Activated CD4-positive, alpha-beta memory T cell treated with anti-CD3 and anti-CD28 coated beads for 36 hours (primary cell): ENCODE measurements at regions not wholly inside any gene's neighbourhood (a gene's known extent, or its start where the extent isn't known, plus 50 kb on each side); places are given as distances from the start of the nearest gene placed in this dataset.

Experiments used
- CTCF ChIA-PET: fragments of 350-600 bp; sonication (Branson Sonifier 250); formaldehyde crosslinking; loops from one replicate; lab custom pipeline; 2021; ENCODE audit warnings: antibody characterized with exemption, inconsistent platforms; lab: Charles Lee
- POLR2A ChIA-PET: fragments of 350-600 bp; sonication (Branson Sonifier 250); formaldehyde crosslinking; loops from one replicate; lab custom pipeline; 2021; ENCODE audit warnings: antibody characterized with exemption; lab: Charles Lee
- DNase-seq: peaks from one replicate; pipeline ENCODE4 v3.0.0-alpha.2; 2020
- H3K27ac Mint-ChIP-seq: one replicate; pipeline ENCODE4 v1.8.0; 2021; ENCODE audit warnings: mixed read lengths
- H3K27me3 Mint-ChIP-seq: one replicate; pipeline ENCODE4 v1.8.0; 2021; ENCODE audit warnings: mixed read lengths
- H3K36me3 Mint-ChIP-seq: one replicate; pipeline ENCODE4 v1.8.0; 2021; ENCODE audit warnings: mixed read lengths
- H3K4me1 Mint-ChIP-seq: one replicate; pipeline ENCODE4 v1.8.0; 2021; ENCODE audit warnings: low read depth, mixed read lengths
- H3K4me3 Mint-ChIP-seq: one replicate; pipeline ENCODE4 v1.8.0; 2021; ENCODE audit warnings: mild to moderate bottlenecking, mixed read lengths
- H3K9me3 Mint-ChIP-seq: one replicate; pipeline ENCODE4 v1.8.0; 2021; ENCODE audit warnings: mixed read lengths
- intact Hi-C: fragments of 100-400 bp; cut with micrococcal nuclease; formaldehyde crosslinking; loops from one replicate; pipeline ENCODE4 v1.15.1; 2023

DNA sequence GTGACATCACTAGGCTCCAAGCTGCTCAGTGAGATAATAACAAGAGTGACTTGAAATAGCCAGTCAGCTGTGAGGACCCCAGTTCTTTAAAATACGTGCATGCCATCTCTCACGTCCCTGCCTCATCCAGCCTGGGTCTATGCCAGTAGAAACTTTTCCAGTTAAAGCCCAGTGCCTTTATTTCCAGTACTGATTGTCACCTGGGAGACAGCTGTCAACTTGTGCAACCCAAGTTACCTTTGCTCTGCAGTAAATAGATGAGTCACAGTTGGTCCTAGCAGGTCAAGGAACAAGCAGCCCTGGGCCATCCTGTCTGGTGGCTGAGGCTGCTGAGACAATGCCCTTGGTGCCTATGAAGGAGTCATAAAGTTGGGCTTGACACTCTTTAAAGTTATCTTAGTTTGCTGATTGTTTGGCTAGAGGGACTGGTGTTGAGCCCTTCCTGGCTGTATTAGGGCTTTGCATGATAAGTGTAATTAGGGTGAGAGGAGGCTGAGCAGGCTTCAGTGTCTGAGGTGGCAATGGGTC lies 228.7 kb downstream of the LACC1 start:
- POLR2A ChIA-PET: no interaction called here
- no peak overlapping the region for H3K4me3 Mint-ChIP-seq
- intact Hi-C loops: no loop called here
- H3K27me3 Mint-ChIP-seq: peaks cover 11% of the 10 kb centered on the region
- CTCF ChIA-PET: no interaction called here
- H3K9me3 Mint-ChIP-seq: no peaks in the 10 kb centered on the region
- peaks cover 4% of the 10 kb centered on the region for H3K4me1 Mint-ChIP-seq
- H3K27ac Mint-ChIP-seq: no peak overlapping the region
- H3K36me3 Mint-ChIP-seq: no peaks in the 10 kb centered on the region
- no peak for DNase-seq

- peaks cover 4% of the 10 kb centered on the region for H3K4me1 Mint-ChIP-seq
- peaks cover 3% of the 10 kb centered on the region for H3K27me3 Mint-ChIP-seq
- DNase-seq: no peak
- POLR2A ChIA-PET: no interaction called here
- no peaks in the 10 kb centered on the region for H3K36me3 Mint-ChIP-seq
- no peak overlapping the region for H3K27ac Mint-ChIP-seq
- CTCF ChIA-PET: no interaction called here
- intact Hi-C loops: no loop called here
- no peaks in the 10 kb centered on the region for H3K9me3 Mint-ChIP-seq
- no peak overlapping the region for H3K4me3 Mint-ChIP-seq
Observed at GRCh38 chr13:44110091-44110621, 230.5 kb downstream of the LACC1 start.

GRCh38 chr13:44111701-44112100 lies 232.0 kb downstream of the LACC1 start:
- Mint-ChIP-seq H3K9me3 (no peaks in the 10 kb centered on the region), H3K4me1 (peaks cover 6% of the 10 kb centered on the region), H3K36me3 (no peaks in the 10 kb centered on the region), H3K4me3 (no peak overlapping the region), H3K27me3 (peaks cover 1% of the 10 kb centered on the region), H3K27ac (no peak overlapping the region)
- POLR2A ChIA-PET: no interaction called here
- intact Hi-C loops: no loop called here
- DNase-seq: no peak
- CTCF ChIA-PET: no interaction called here

- no peak overlapping the region for H3K27ac Mint-ChIP-seq
- intact Hi-C loops: no loop called here
- peaks cover under 1% of the 10 kb centered on the region for H3K27me3 Mint-ChIP-seq
- ChIA-PET POLR2A (no interaction called here), CTCF (no interaction called here)
- peaks cover 8% of the 10 kb centered on the region for H3K4me1 Mint-ChIP-seq
- H3K4me3 Mint-ChIP-seq: no peak overlapping the region
- no peaks in the 10 kb centered on the region for H3K9me3 Mint-ChIP-seq
- H3K36me3 Mint-ChIP-seq: no peaks in the 10 kb centered on the region
- no peak for DNase-seq
Observed at GRCh38 chr13:44112700-44113329, 233.1 kb downstream of the LACC1 start.

GRCh38 chr13:44116562-44117332 lies 237.0 kb downstream of the LACC1 start:
- Mint-ChIP-seq H3K27me3 (no peaks in the 10 kb centered on the region), H3K4me3 (no peak overlapping the region), H3K4me1 (peaks cover 8% of the 10 kb centered on the region), H3K27ac (no peak overlapping the region), H3K9me3 (no peaks in the 10 kb centered on the region), H3K36me3 (no peaks in the 10 kb centered on the region)
- intact Hi-C loops: no loop called here
- ChIA-PET POLR2A (no interaction called here), CTCF (no interaction called here)
- no peak for DNase-seq

GRCh38 chr13:44117351-44117750 lies 237.6 kb downstream of the LACC1 start:
- Mint-ChIP-seq H3K36me3 (no peaks in the 10 kb centered on the region), H3K9me3 (no peaks in the 10 kb centered on the region), H3K4me3 (no peak overlapping the region), H3K27ac (no peak overlapping the region), H3K27me3 (no peaks in the 10 kb centered on the region), H3K4me1 (peaks cover 8% of the 10 kb centered on the region)
- no peak for DNase-seq
- intact Hi-C loops: no loop called here
- POLR2A ChIA-PET: no interaction called here
- CTCF ChIA-PET: no interaction called here

DNA sequence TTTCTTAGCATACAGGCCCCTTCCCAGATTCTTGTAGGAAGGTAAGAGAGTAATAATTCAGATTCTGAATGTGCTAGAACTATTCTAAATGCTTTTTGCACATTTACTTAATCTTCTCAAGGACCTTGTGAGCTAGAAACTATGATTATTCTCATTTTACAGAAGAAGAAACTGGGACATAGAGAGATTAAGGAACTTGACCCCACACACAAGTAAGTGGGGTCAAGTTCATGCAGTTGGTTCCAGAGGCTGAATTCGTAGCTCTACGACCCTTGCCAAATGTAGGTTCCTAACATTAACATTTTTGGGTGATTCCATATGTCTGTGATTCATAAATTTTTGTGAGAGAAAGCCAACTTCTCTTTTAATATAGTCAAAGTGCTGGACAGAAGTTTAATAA lies 238.1 kb downstream of the LACC1 start:
- DNase-seq: no peak
- Mint-ChIP-seq H3K27ac (no peak overlapping the region), H3K36me3 (no peaks in the 10 kb centered on the region), H3K27me3 (no peaks in the 10 kb centered on the region), H3K4me3 (no peak overlapping the region), H3K4me1 (peaks cover 5% of the 10 kb centered on the region), H3K9me3 (no peaks in the 10 kb centered on the region)
- ChIA-PET POLR2A (no interaction called here), CTCF (no interaction called here)
- intact Hi-C loops: no loop called here

- no peak for DNase-seq
- H3K36me3 Mint-ChIP-seq: peaks cover under 1% of the 10 kb centered on the region
- CTCF ChIA-PET: no interaction called here
- POLR2A ChIA-PET: no interaction called here
- H3K9me3 Mint-ChIP-seq: peaks cover 9% of the 10 kb centered on the region
- no peak overlapping the region for H3K4me3 Mint-ChIP-seq
- intact Hi-C loops: no loop called here
- H3K4me1 Mint-ChIP-seq: peaks cover 3% of the 10 kb centered on the region
- H3K27ac Mint-ChIP-seq: no peak overlapping the region
- no peaks in the 10 kb centered on the region for H3K27me3 Mint-ChIP-seq
Observed at GRCh38 chr13:44118881-44119280, 239.2 kb downstream of the LACC1 start.

DNA sequence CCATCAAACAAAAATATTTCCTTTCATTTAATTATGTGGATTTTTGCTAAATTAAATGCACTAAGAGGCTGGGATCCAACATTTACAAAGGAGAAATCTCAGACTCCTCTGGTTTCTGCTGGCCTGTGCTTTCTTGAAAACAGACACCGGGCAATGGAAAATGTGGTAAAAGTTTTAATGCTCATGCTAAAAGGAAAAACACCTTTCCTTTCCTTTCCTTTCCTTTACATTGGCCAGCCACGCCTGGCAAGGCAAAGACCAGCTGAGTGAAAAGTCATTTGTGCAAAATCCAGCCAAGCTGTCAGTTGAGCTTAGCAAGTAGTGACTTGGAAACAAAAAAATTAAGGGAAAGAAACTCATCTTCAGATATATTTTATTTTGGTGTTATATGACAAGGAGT lies 240.3 kb downstream of the LACC1 start:
- H3K4me1 Mint-ChIP-seq: peaks cover 3% of the 10 kb centered on the region
- DNase-seq: no peak
- H3K27ac Mint-ChIP-seq: no peak overlapping the region
- CTCF ChIA-PET: no interaction called here
- H3K36me3 Mint-ChIP-seq: peaks cover 2% of the 10 kb centered on the region
- no peak overlapping the region for H3K4me3 Mint-ChIP-seq
- peaks cover 14% of the 10 kb centered on the region for H3K9me3 Mint-ChIP-seq
- H3K27me3 Mint-ChIP-seq: no peaks in the 10 kb centered on the region
- POLR2A ChIA-PET: no interaction called here
- intact Hi-C loops: no loop called here

- Mint-ChIP-seq H3K27ac (no peak overlapping the region), H3K9me3 (peaks cover 14% of the 10 kb centered on the region), H3K4me1 (peaks cover 3% of the 10 kb centered on the region), H3K4me3 (no peak overlapping the region), H3K27me3 (no peaks in the 10 kb centered on the region), H3K36me3 (peaks cover 2% of the 10 kb centered on the region)
- ChIA-PET POLR2A (no interaction called here), CTCF (interaction anchor here (0.6 kb wide), 1 partner anchor 215 kb away, joined by 3 read pairs; no protein-coding TSS in a partner anchor)
- no peak for DNase-seq
- intact Hi-C loops: no loop called here
Observed at GRCh38 chr13:44120849-44121755, 241.4 kb downstream of the LACC1 start.

DNA sequence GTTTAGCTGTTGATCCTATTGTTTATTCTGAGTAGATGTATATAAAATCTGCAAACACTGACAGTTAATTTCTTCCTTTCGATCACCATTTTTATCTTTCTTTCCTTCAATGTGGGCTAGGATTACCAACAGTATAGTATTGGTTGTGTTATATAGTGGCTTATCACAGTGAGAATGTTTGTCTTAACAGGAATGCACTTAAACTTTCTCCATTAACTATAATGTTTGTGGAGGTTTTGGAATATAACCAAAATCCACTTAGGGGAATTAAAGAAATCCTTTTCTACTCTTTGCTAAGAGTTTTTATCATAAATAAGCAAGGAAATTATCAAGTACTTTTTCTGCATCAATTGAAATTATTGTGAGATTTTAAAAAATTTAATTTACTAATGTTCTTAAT lies 244.6 kb downstream of the LACC1 start:
- Mint-ChIP-seq H3K27ac (no peak overlapping the region), H3K4me3 (no peak overlapping the region), H3K27me3 (peaks cover 1% of the 10 kb centered on the region), H3K4me1 (no peaks in the 10 kb centered on the region), H3K9me3 (peaks cover 14% of the 10 kb centered on the region), H3K36me3 (peaks cover 2% of the 10 kb centered on the region)
- ChIA-PET CTCF (no interaction called here), POLR2A (no interaction called here)
- no peak for DNase-seq
- intact Hi-C loops: no loop called here

- H3K27me3 Mint-ChIP-seq: peaks cover 3% of the 10 kb centered on the region
- H3K4me3 Mint-ChIP-seq: no peak overlapping the region
- H3K9me3 Mint-ChIP-seq: peaks cover 14% of the 10 kb centered on the region
- no peak overlapping the region for H3K27ac Mint-ChIP-seq
- intact Hi-C loops: no loop called here
- ChIA-PET POLR2A (no interaction called here), CTCF (no interaction called here)
- H3K4me1 Mint-ChIP-seq: no peaks in the 10 kb centered on the region
- H3K36me3 Mint-ChIP-seq: peaks cover 2% of the 10 kb centered on the region
- DNase-seq: no peak
Observed at GRCh38 chr13:44125943-44126469, 246.3 kb downstream of the LACC1 start.
